ENCODE measurements at regions not wholly inside any gene's neighbourhood (a gene's known extent, or its start where the extent isn't known, plus 50 kb on each side); places are given as distances from the start of the nearest gene placed in this dataset.

DNA sequence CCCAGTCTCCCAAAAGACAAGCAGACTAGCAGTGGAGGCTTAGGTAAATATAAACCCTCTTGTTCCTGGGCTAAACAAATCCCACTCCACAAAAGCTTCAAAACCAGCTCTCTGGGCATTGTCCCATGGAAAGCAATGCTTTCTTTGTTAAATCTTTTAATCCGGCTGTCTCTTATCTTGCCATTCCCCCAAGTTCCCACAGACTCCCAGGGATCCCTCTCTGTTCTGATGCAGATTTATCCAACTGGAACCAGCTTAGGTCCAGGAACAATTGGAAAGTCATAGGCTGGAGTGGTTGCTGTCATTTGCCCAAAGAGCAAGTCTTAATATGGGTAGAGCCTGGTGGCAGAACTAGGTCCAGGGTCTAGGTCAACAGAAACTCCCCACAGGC, 110.1 kb upstream of the ATP1A1 start:
- DNase-seq (ENCODE audit: low spot score): no peak

DNA sequence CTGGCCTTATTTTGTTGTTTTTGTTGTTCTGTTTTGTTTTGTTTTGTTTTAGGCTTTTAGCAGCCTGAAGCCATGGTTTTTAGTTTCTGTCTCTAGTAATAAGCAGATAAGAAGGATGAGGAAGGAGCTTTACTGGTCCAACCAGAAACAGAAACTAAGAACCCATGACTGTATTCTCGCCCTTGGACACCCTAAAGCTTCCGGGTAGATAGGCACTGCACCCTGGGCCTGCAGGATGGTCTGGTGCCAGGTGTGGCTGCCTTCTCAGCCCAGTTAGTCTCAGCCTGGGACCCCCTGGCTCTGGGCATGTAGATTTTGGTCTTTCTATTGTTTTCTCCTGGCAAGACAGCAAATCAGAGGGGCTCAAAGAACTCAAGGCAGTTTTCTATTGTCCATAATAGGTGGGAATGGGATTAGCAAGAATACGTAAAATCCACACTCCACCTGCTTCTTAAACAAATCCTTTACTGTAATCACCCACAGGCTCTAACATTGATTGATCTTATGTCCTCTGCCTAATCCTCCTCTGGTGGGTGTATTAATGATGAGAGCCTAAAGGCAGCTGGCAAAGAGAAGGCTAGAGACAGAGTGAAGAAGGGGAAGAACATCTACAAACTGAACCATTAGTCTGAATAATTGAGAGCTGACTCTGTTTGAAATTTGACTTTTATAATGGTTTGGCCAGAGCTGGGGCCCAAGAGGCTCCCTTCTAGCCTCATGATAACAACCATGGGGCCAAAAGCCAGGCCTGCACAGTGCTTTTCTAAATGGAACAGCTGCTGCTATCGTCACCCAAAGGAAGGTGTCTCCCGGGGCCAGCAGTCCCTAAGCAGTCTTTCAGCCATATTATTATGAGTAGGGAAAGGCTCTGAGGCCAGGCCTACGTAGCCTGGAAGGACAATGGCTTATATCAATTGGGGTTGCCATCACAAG, 106.8 kb upstream of the ATP1A1 start:
- DNase-seq (ENCODE audit: low spot score): no peak

DNA sequence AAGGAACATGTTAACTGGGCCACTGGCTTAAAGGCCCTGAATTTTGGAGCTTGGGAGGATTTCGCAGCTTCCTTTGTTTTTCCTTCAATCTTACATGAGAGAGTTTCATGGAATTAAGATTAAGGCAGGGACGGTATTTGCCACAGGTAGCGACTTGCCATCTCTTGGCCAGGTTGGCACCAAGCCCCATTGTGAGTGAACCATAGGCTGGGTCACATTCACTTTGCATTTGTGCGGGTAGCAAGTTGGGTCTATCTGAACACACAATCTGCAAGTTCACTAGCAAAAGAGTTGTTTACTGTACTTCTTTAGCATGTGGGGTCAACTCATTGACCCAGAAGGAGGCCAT, 106.2 kb upstream of the ATP1A1 start:
- no peak for DNase-seq (ENCODE audit: low spot score)

DNA sequence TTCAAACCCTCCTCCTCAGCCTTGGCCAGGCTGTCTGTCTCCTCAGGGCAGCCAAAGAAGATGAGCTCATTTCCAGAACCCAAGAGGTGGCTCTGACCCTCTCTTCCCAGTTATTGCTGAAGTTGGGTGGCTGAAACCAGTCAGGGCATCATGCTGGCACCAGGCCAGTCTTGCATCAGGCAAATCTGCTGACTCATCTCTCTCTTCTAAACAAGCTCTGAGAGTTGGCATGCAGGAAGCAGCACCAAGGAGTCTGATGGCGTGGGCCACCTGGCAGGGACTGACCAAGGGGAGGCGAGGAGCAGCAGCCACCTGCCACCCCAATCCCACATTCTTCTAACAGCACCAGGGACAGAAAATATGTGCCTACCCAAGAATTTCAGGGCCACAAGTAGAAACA, 104.8 kb upstream of the ATP1A1 start:
- no peak for DNase-seq (ENCODE audit: low spot score)

DNA sequence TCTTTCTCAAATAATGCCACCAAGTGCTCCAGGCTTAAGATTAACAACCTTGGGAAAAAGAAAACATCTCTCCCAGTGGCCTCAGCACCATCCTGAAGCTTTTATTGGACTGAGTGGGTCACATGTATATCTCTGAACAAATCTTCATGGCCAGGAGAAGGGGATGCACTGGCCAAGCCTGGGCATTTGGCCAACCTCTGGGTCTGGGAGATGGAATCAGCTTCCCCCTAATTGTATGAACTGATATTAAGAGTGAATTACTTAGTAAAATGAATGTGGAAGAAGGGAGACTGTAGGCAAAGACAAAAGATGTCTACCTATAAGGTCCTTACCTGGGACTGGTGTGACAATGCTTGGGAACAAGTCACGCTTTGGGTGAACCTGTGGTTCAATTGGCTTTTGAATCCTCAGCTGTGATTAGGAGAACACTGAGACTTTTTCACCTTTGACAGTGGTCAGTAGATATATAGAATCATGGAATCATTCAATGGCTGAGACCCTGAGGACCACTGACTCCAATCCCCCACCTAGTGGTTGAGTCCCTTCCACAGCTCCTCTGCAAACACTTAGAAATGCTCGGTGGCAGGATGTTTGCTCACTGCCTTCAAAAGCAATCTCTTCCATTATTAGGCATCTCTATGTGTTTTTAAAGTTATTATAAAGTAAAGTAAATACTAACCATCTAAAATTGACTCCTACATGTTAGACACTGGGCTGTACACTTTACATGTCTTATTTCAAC, 102.6 kb upstream of the ATP1A1 start:
- no peak for DNase-seq (ENCODE audit: low spot score)

DNA sequence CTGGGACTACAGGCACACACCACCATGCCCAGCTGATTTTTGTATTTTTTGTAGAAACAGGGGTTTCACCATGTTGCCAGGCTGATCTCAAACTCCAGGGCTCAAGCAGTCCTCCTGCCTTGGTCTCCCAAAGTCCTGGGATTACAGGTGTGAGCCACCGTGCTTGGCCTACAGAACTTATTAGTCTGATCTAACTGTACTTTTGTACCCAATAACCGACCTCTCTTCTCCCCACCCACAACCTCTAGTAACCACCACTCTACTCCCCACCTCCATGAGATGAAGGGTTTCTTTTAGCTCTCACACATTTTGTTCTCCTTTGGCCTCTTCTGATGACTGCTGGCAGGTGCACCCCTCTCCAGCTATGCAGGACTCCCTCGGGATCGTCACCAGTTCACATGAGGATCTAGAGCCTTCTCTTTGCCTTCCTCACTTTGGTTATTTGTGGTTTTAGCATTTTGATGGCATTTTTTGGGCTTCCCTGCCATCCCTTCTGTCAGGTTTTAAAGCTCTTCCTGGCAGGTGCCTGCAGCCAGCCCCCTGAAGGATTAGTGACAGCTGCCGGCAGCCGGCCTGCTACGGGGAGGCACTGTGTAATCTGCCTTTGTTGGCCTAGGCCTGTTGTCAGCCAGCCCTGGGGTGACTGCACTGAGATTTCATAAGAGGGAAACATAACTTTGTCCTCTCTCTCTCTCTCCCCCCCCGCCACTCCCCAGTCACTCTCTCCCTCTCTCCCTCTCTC, 99.8 kb upstream of the ATP1A1 start:
- DNase-seq (ENCODE audit: low spot score): no peak

DNA sequence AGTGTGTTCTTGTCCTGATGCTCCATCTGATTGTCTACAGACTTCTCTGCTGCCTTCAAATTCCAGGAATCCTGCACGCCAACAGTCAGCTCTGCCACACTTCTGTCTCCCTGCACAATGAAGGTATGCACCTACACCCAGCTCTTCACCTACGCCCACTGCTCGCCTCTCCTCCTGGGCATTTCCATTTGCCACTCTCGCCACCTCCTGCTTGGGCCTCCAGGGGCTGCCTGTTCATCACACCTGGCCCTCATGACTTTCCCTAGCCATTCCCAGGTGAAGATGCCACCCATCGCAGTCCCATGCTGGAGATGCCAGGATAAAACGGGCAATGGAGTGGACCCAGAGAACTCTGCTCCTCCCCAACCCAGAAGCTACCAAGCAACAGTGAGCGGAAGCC, 96.5 kb upstream of the ATP1A1 start:
- DNase-seq (ENCODE audit: low spot score): no peak

DNA sequence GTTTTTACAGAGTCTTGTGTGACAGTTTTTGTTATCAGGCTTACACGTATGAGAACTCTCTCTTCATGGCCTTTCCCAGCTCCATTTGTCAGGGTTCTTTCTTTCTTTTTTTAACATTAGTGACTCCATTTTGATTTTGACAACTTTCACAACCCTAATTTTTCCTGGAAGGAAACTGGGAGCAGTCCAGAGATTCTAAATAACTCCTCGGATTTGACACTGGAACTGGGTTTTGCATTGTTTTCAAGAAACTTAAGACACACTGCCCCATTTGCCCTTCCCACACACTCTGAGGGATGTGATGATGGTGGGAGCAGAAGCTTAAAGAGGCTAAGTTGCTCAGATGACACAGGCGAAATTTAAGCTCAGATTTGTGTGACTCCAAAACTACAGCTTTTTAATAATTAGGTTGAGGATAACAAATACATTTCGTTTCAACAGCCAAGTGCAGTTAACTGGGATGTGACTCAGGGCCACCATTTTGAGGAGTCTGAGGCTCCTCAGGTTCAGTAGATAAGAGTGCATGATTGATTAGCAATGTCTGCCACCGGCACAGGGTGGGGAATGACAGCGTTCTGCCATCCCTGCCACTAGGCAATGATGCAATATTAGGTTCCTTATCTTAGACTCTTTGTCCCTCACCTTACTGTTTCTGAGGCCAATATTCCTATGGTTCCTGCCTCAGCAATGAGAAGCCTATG, 95.1 kb upstream of the ATP1A1 start:
- DNase-seq (ENCODE audit: low spot score): no peak

DNA sequence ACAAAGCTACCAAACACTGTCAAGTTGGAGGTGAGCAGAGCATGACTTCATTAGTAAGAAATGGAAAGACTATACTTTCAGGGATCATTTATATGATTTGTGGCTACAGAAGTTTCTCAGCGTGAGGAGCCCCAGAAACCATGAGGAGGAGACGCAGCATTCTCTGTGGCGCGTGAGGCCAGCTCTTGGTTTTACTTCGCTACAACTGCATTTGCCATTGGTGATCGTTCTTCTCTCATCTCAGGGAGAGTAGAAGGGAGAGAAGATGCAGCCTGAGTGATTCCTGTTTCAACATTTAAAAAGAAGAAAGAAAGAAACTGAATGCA, 94.5 kb upstream of the ATP1A1 start:
- no peak for DNase-seq (ENCODE audit: low spot score)

DNA sequence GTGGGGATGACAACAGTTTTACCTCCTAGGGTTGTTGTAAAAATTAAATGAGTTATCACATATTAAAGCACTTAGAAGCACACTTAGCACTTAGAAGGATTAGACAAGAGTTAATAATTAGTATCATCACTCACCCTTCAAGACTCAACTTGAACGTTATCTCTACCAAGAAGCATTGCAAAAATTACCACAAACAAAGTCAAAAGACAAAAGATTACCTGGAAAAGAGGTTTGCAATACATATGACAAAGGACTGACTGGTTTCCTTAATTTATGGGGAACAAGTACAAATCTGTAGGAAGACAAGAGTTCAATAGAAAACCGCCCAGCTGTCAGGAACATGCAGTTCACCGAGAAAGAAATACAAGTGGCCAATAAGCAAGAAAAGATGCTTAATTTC, 93.3 kb upstream of the ATP1A1 start:
- no peak for DNase-seq (ENCODE audit: low spot score)

DNA sequence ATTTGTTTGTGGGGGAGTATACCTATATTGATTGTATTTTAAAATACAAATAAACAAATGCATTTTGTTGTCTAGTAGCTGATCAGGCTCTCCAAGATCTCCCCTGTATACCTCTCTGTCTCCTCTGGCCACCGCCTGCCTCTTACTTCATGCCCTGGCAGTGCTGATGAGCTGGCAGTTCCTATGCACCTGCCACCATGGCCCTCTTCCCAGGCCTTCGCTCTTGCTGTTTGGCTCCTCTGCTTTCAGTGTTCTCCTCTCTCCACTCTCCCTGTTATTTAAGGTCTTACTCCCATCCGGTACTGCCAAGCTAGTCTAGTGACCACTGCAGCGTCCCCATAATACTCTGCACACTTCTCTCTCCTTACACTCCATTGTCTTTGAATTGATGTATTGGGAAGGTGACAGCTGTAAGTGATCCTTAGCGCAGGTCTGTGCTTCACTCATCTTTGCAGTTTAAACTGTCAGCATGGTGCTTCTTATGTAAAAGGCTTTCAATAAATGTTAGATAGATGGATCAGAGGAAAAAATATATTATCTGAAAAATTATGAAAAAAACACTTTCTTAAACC, 88.1 kb upstream of the ATP1A1 start:
- DNase-seq (ENCODE audit: low spot score): no peak

DNA sequence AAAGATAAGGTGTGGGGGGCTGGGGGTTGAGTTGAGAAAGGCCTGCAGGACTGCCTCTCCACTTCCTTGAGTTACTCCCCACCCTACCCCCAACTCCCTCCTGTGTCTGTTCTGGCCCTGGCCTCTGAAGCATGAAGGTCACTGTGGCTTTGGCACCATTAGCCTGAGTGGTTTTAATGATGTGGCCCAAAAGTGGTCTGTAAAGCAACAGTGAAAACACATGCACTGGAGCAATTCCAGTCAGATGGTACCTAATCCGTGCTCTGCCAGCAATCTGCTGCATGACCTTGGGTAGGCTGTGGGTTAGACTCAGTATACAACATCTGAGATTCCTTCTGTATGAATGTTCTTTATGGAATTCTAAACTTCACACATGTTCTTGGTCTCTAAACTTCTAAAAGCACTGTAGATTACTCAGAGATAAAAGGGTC, 86.5 kb upstream of the ATP1A1 start:
- no peak for DNase-seq (ENCODE audit: low spot score)

DNA sequence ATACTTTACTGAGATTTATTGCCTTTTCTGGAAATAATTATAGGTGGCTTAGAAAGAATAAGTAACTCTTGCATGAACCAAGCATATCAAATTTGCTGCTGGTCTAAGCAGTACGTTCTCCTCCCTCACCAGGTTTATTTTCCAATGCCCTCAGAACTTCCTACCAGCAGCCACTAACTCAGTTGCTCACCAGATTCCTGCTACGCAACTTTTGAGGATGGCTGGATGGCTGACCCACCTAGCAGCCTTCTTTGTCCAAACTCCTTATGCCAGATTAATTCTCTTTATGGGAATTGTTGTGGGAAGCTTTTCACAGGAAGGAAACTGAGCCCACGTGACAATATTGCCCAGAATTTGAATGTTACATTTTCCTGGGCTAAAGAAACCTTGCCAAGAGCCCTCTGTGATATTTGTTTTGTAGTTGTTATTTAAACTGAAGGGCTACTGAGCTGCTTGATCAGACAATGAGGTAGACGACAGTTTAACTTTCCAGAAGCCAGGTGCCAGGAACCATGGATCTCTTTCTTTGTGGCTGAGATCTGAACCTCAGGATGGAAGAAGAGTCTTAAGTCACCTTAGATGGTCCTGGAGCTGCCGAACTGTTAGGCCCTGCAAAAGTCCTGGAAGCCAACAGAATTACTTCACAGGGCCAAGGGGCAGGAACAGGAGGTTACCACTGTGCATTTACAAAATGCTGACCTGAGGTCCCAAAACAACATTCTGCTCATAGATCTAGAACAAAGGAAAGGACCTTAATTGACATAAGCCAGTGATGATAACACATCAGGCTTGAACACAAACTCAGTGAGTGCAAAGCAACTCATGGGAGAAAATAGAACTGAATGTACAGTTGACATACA, 85.5 kb upstream of the ATP1A1 start:
- DNase-seq (ENCODE audit: low spot score): no peak

DNA sequence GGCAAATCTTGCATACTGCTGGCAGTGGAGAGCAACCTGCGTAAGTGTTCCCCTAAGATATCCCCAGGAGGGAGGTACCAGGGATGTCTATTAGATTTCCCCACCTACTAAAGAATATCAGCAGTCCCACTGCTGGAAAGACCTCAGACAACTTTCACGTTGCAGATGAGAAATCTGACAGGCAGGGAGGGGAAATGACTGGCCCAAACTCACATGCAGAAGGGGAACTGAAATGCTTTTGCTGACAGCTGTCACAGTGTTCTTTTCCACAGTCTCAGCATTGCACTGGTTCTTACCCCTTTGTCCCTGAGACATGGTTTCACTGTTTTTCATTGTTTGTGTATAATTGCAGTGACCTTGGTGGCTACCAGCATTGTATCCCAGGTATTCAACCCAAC, 84.8 kb upstream of the ATP1A1 start:
- DNase-seq (ENCODE audit: low spot score): no peak

DNA sequence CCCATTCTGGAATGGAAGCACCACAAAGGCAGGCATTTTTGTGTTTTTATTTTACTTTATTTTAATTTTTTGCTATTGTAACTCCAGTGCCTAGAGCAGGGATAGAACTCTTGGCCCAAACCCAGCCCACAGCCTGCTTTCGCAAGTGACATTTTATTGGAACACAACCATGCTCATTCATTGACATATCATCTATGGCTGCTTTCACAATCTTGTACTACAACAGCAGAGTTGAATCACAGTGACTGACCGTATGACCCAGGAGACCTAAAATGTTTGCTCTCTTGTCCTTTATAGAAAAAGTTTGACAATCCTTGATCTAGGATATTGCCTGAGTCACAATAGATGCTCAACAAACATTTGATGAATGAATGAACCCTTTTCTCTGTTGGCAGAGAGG, 83.9 kb upstream of the ATP1A1 start:
- no peak for DNase-seq (ENCODE audit: low spot score)

DNA sequence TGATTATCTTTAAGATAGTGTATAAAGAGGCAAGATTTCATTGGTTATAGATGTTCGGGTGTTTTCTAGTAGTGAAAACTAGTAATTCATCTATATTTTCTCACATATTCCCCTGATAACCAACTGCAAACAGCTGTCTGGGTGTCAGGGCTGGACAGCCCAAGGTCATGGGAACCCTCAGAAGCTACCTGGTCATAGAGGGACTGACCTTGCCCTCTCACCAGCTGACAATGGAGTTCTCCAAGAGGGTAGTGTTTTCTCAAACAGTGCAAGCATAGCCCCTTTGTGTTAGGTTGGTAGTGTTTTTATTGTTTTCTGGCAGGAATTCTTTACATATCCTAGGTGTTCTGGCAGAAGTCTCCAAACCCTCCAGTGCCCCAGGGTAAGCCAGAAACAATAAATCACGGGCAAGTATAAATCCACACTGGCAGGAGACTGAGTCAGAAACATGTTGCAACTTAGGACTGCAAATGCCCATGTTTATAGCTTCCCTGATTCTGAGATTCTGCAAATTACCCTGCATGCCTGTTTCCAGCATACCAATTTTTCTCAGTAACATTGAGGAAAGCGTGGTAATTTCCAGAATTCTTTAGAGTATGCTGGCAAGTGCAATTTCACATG, 82.8 kb upstream of the ATP1A1 start:
- DNase-seq (ENCODE audit: low spot score): no peak

DNA sequence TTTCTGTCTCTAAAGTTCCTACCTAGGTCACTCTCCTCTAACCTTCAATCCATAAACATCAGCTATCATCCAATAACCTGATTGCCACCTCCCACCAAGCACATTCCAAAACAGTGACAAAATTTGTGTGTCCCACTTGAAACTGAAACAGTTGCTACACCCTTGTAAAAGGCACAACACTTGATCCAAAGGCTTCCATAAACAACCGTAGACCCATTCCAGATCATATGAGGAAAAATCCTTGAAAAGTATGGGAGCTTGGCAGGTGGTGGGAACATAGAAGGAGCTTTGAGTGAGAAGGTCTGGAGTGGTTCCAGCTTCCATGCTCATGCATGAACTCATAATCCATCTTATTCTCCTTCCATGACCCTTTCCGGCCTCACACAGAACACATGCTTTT, 82.0 kb upstream of the ATP1A1 start:
- DNase-seq (ENCODE audit: low spot score): no peak

DNA sequence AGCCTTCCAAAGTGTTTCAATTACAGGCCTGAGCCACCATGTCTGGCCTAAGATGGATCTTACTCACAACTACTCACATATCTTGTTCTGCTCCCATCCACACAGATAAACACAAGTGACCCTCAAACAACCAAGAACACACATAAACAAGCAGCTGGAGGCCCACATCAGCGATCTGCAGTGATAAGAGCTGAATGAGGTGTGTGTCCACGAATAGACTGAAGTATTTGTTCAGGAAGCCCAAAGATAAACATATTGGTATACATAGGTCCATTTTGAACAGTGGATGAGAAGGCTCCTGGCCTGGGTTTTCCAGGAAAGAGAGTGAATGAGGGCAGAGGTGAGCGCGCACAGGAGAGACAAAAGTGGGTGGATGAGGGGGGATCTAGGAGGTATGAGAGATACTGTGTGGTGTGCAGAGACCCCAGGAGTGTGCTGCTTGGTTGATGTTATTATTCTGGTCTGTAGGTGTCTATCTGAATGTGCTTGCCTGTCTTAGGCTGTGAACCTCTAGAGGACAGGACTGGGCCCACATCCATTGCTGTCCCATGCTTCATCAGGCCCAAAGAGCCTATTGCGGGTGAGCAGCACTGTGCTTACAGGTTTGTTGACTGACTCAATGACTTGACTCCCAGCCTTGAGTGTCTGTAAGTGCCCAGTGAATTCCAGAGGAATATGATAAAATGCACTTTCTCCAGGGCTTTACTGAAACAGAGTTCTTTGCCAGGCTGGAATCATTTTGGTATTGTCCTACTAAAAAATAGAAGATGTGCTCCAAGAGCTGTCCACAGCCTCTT, 79.9 kb upstream of the ATP1A1 start:
- no peak for DNase-seq (ENCODE audit: low spot score)

DNA sequence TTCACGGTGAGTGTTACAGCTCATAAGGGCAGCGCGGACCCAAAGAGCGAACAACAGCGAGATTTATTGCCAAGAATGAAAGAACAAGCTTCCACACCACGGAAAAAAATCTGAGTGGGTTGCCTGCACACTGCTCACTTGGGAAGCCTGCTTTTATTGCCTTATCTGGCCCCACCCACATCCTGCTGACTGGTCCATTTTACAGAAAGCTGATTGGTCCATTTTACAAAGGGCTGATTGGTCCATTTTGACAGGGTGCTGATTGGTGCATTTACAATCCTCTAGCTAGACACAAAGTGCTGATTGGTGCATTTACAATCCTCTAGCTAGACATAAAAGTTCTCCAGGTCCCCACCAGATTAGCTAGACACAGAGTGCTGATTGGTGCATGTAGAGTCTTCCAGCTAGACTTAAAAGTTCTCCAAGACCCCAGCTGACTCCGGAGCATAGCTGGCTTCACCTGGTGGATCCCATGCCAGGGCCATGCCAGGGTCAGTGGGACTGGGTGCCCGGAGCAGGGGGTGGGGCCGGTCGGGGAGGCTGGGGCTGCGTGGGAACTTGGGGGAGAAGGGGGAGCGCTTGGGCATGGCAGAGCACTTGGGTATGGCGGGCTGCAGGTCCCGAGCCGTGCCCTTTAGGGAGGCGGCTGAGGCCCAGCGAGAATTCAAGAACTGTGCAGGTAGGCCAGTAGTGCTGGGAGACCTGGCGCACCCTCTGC, 75.4 kb upstream of the ATP1A1 start:
- no peak for DNase-seq (ENCODE audit: low spot score)

Data from CD4-positive, alpha-beta T cell treated with Interleukin-15 for 4 hours (primary cell).